ENCODE measurements at regions not wholly inside any gene's neighbourhood (a gene's known extent, or its start where the extent isn't known, plus 50 kb on each side); places are given as distances from the start of the nearest gene placed in this dataset.

DNA sequence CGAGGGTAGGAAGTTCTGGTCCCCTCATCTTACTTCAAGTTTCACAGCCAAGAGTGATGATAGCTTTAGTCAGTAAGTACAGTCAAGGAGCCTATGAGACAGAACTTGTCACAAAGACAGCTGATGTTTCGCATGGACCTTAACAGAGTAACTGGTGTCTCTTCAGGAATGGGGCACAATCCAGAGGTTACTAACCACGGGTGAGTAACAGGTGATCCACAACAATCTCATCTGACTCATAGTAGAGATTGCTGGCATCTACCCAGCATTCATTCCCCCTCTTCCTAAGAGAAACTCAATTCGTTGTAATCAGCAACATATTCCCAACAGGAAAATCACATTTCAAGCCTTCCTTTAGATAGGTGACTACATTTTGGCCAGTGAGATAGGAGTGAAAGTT lies 126.7 kb downstream of the SNX18 start:
- TF ChIP-seq EZH2phosphoT487 (IDR thresholded peaks at IDR 0.05; ENCODE audit: low read length) = no peak
- peaks cover 39% of the 10 kb centered on the region for H3K4me1 ChIP-seq (ENCODE audit: low read length)
- H3K4me3 ChIP-seq (ENCODE audit: low read length) = no peak overlapping the region
- H3K9ac ChIP-seq (ENCODE audit: low read length) = no peak overlapping the region
- H4K20me1 ChIP-seq (ENCODE audit: insufficient read depth, low read length) = no peaks in the 10 kb centered on the region
- H3K9me3 ChIP-seq (replicated peaks; ENCODE audit: insufficient read depth, low read length) = no peaks in the 10 kb centered on the region
- H3K9me2 ChIP-seq (replicated peaks; ENCODE audit: insufficient read depth, low read length) = no peaks in the 10 kb centered on the region
- no peaks in the 10 kb centered on the region for H3K27me3 ChIP-seq (replicated peaks; ENCODE audit: insufficient read depth, low read length)
- H3F3A ChIP-seq (ENCODE audit: insufficient read depth, low read length) = peaks cover 31% of the 10 kb centered on the region
- no peak for DNase-seq
- H3K79me2 ChIP-seq (ENCODE audit: low read length) = no peaks in the 10 kb centered on the region
- H2AFZ ChIP-seq (ENCODE audit: low read length) = no peak overlapping the region
- no peaks in the 10 kb centered on the region for H3K36me3 ChIP-seq (replicated peaks; ENCODE audit: insufficient read depth, low read length)
- H3K27ac ChIP-seq (ENCODE audit: low read length) = no peak overlapping the region
- no peak overlapping the region for H3K4me2 ChIP-seq (ENCODE audit: low read depth, low read length)

- no peak for DNase-seq
- Histone ChIP-seq H2AFZ (ENCODE audit: low read length) (no peak overlapping the region), H3K4me2 (ENCODE audit: low read depth, low read length) (no peak overlapping the region), H3K9me2 (replicated peaks; ENCODE audit: insufficient read depth, low read length) (no peaks in the 10 kb centered on the region), H3K9ac (ENCODE audit: low read length) (no peak overlapping the region), H4K20me1 (ENCODE audit: insufficient read depth, low read length) (no peaks in the 10 kb centered on the region), H3K79me2 (ENCODE audit: low read length) (no peaks in the 10 kb centered on the region), H3K27me3 (replicated peaks; ENCODE audit: insufficient read depth, low read length) (no peaks in the 10 kb centered on the region), H3K4me3 (ENCODE audit: low read length) (no peak overlapping the region), H3F3A (ENCODE audit: insufficient read depth, low read length) (peaks cover 31% of the 10 kb centered on the region), H3K36me3 (replicated peaks; ENCODE audit: insufficient read depth, low read length) (no peaks in the 10 kb centered on the region), H3K27ac (ENCODE audit: low read length) (no peak overlapping the region), H3K9me3 (replicated peaks; ENCODE audit: insufficient read depth, low read length) (no peaks in the 10 kb centered on the region), H3K4me1 (ENCODE audit: low read length) (peaks cover 39% of the 10 kb centered on the region)
- TF ChIP-seq EZH2phosphoT487 (IDR thresholded peaks at IDR 0.05; ENCODE audit: low read length) (no peak), EZH2 (optimal IDR thresholded peaks at IDR 0.05; ENCODE audit: low read depth, low read length) (no peak), CTCF (IDR thresholded peaks at IDR 0.05; ENCODE audit: low read length) (no peak)
Measured at GRCh38 chr5:54643685-54644106, 126.1 kb downstream of the SNX18 start.

- Histone ChIP-seq H3K9ac (ENCODE audit: low read length) (no peak overlapping the region), H3K27me3 (replicated peaks; ENCODE audit: insufficient read depth, low read length) (no peaks in the 10 kb centered on the region), H4K20me1 (ENCODE audit: insufficient read depth, low read length) (no peaks in the 10 kb centered on the region), H3F3A (ENCODE audit: insufficient read depth, low read length) (no peaks in the 10 kb centered on the region), H3K4me1 (ENCODE audit: low read length) (peaks cover 18% of the 10 kb centered on the region), H3K36me3 (replicated peaks; ENCODE audit: insufficient read depth, low read length) (no peaks in the 10 kb centered on the region), H3K4me3 (ENCODE audit: low read length) (no peak overlapping the region), H3K27ac (ENCODE audit: low read length) (no peak overlapping the region), H3K9me3 (replicated peaks; ENCODE audit: insufficient read depth, low read length) (no peaks in the 10 kb centered on the region), H3K9me2 (replicated peaks; ENCODE audit: insufficient read depth, low read length) (no peaks in the 10 kb centered on the region), H2AFZ (ENCODE audit: low read length) (no peak overlapping the region), H3K4me2 (ENCODE audit: low read depth, low read length) (no peak overlapping the region), H3K79me2 (ENCODE audit: low read length) (no peaks in the 10 kb centered on the region)
- no peak for TF ChIP-seq CTCF (IDR thresholded peaks at IDR 0.05; ENCODE audit: low read length)
- TF ChIP-seq EZH2 (optimal IDR thresholded peaks at IDR 0.05; ENCODE audit: low read depth, low read length) = no peak
- TF ChIP-seq EZH2phosphoT487 (IDR thresholded peaks at IDR 0.05; ENCODE audit: low read length) = no peak
- DNase-seq = no peak
Measured at GRCh38 chr5:54639621-54640020, 122.1 kb downstream of the SNX18 start.

GRCh38 chr5:54638106-54638505 lies 120.5 kb downstream of the SNX18 start:
- Histone ChIP-seq H3K4me3 (ENCODE audit: low read length) (no peak overlapping the region), H4K20me1 (ENCODE audit: insufficient read depth, low read length) (no peaks in the 10 kb centered on the region), H3K27ac (ENCODE audit: low read length) (no peak overlapping the region), H3K79me2 (ENCODE audit: low read length) (no peaks in the 10 kb centered on the region), H2AFZ (ENCODE audit: low read length) (no peak overlapping the region), H3F3A (ENCODE audit: insufficient read depth, low read length) (no peaks in the 10 kb centered on the region), H3K9ac (ENCODE audit: low read length) (no peak overlapping the region), H3K9me3 (replicated peaks; ENCODE audit: insufficient read depth, low read length) (no peaks in the 10 kb centered on the region), H3K4me2 (ENCODE audit: low read depth, low read length) (peak overlapping the region; percentile 11; the same call in 1 of the 2 replicates), H3K36me3 (replicated peaks; ENCODE audit: insufficient read depth, low read length) (no peaks in the 10 kb centered on the region), H3K4me1 (ENCODE audit: low read length) (peaks cover 7% of the 10 kb centered on the region; the same call in 1 of the 2 replicates), H3K27me3 (replicated peaks; ENCODE audit: insufficient read depth, low read length) (no peaks in the 10 kb centered on the region), H3K9me2 (replicated peaks; ENCODE audit: insufficient read depth, low read length) (no peaks in the 10 kb centered on the region)
- DNase-seq = peak; percentile 21
- no peak for TF ChIP-seq CTCF (IDR thresholded peaks at IDR 0.05; ENCODE audit: low read length)
- no peak for TF ChIP-seq EZH2 (optimal IDR thresholded peaks at IDR 0.05; ENCODE audit: low read depth, low read length)
- TF ChIP-seq EZH2phosphoT487 (IDR thresholded peaks at IDR 0.05; ENCODE audit: low read length) = no peak
